HepG2 (cell line): ENCODE measurements at regions not wholly inside any gene's neighbourhood (a gene's known extent, or its start where the extent isn't known, plus 50 kb on each side); places are given as distances from the start of the nearest gene placed in this dataset.

Experiments
- ATAC-seq: fragments of 200-7000 bp; cut with Tn5 transposase; 3 replicates; pipeline ENCODE4 v1.9.1; 2020; ENCODE audit warnings: mild to moderate bottlenecking, moderate library complexity
- BruUV-seq: library from RNA; stranded (reverse); fragments of 400-500 nt; replicated peaks from 2 replicates; lab custom pipeline; 2021; lab: Mats Ljungman, UMichigan
- CTCF ChIA-PET: fragments of 300-600 bp; formaldehyde crosslinking; extraction: SDS; loops from one replicate; lab custom pipeline; 2021; ENCODE audit warnings: low total read pairs, inconsistent platforms, low intra/inter-chr PET ratio; lab: Yijun Ruan, JAX
- POLR2A ChIA-PET: fragments of 350-600 bp; sonication (Branson Sonifier 250); formaldehyde crosslinking; loops from one replicate; lab custom pipeline; 2020; ENCODE audit warnings: antibody characterized with exemption, inconsistent platforms; lab: Yijun Ruan, JAX
- DNase-seq: peaks from one replicate; pipeline ENCODE4 v3.0.0-alpha.2; 2015; ENCODE audit warnings: low spot score
- FAIRE-seq: peaks from 3 replicates; lab custom pipeline; 2011; peaks lifted over from hg19 to GRCh38; lab: Jason Lieb, UNC
- H2AFZ ChIP-seq: one replicate; pipeline ENCODE4 v1.6.1; 2011; ENCODE audit warnings: low read length, inconsistent platforms
- H3K27ac ChIP-seq: fragments of 300-600 bp; 3 replicates; pipeline ENCODE4 v1.8.0; 2011; ENCODE audit warnings: mixed run types, mild to moderate bottlenecking, mixed read lengths, low read length, inconsistent platforms; ENCODE audit not compliant: insufficient read depth; ENCODE audit errors: extremely low read length
- H3K27me3 ChIP-seq, 2 experiments: fragments of 200-600 bp in 1 of 2; 2 replicates in 1 of 2; 3 replicates in 1 of 2; pipeline versions ENCODE4 v1.6.0 to v1.8.0; 2011; ENCODE audit warnings: low read length in 2 of 2, mild to moderate bottlenecking in 2 of 2, moderate library complexity in 2 of 2, inconsistent platforms in 1 of 2; ENCODE audit not compliant: insufficient read depth in 2 of 2, control insufficient read depth in 1 of 2
- H3K36me3 ChIP-seq, 2 experiments: fragments of 200-600 bp in 1 of 2; replicated peaks in 1 of 2; 2 replicates in 1 of 2; 3 replicates in 1 of 2; pipeline versions ENCODE4 v1.5.1 to v1.8.0; 2011; ENCODE audit warnings: low read length in 2 of 2, inconsistent platforms in 1 of 2; ENCODE audit not compliant: insufficient read depth in 2 of 2, control insufficient read depth in 1 of 2
- H3K4me1 ChIP-seq: 2 replicates; pipeline ENCODE4 v1.5.1; 2012; ENCODE audit warnings: low read length, inconsistent platforms; ENCODE audit not compliant: insufficient read depth
- H3K4me2 ChIP-seq: 2 replicates; pipeline ENCODE4 v1.6.0; 2011; ENCODE audit warnings: low read depth, low read length, inconsistent platforms
- H3K4me3 ChIP-seq, 3 experiments: fragments of 200-600 bp in 1 of 3; sonication (generic), shearing (Covaris generic) in 1 of 3; replicated peaks in 1 of 3; 2 replicates each; pipeline ENCODE4 v1.5.1; 2011 to 2016; ENCODE audit warnings: low read length in 3 of 3, inconsistent platforms in 2 of 3, low read depth in 2 of 3, mild to moderate bottlenecking in 2 of 3, control low read depth in 1 of 3, mixed read lengths in 1 of 3; ENCODE audit not compliant: insufficient read depth in 1 of 3
- H3K79me2 ChIP-seq: one replicate; pipeline ENCODE4 v1.6.1; 2011; ENCODE audit warnings: low read length, inconsistent platforms; ENCODE audit not compliant: insufficient read depth
- H3K9ac ChIP-seq: 2 replicates; pipeline ENCODE4 v1.6.0; 2011; ENCODE audit warnings: mild to moderate bottlenecking, low read depth, low read length, inconsistent platforms; ENCODE audit not compliant: insufficient read depth
- H3K9me3 ChIP-seq: 2 replicates; pipeline ENCODE4 v1.5.1; 2012; ENCODE audit warnings: mild to moderate bottlenecking, low read length
- H4K20me1 ChIP-seq: 2 replicates; pipeline ENCODE4 v1.6.0; 2011; ENCODE audit warnings: inconsistent platforms, mild to moderate bottlenecking, low read length, moderate library complexity; ENCODE audit not compliant: insufficient read depth
- ARID5B ChIP-seq: IDR thresholded peaks from 2 replicates; pipeline ENCODE4 v1.4.0; 2020; ENCODE audit warnings: mild to moderate bottlenecking, missing genetic modification reagents
- HDAC1 ChIP-seq: sonication (generic); formaldehyde crosslinking; IDR thresholded peaks from 2 replicates; pipeline ENCODE4 v1.5.1; 2020; ENCODE audit warnings: mild to moderate bottlenecking, missing genetic modification reagents
- HNRNPK ChIP-seq: fragments of 200-400 bp; formaldehyde crosslinking; IDR thresholded peaks from 2 replicates; pipeline ENCODE4 v1.6.1; 2018; ENCODE audit warnings: low read length, low read depth, moderate library complexity, mild to moderate bottlenecking; ENCODE audit not compliant: poor library complexity, severe bottlenecking
- RBFOX2 ChIP-seq: fragments of 200-400 bp; formaldehyde crosslinking; IDR thresholded peaks from 2 replicates; pipeline ENCODE4 v1.6.1; 2017; ENCODE audit warnings: low read depth, mild to moderate bottlenecking, low read length
- REPIN1 ChIP-seq: sonication (generic); formaldehyde crosslinking; IDR thresholded peaks from 2 replicates; pipeline ENCODE4 v1.8.0; 2022; ENCODE audit warnings: missing genetic modification reagents, low read depth, mild to moderate bottlenecking, borderline replicate concordance
- SNAPC4 ChIP-seq: sonication (generic); formaldehyde crosslinking; IDR thresholded peaks from 2 replicates; pipeline ENCODE4 v1.4.0; 2020; ENCODE audit warnings: mild to moderate bottlenecking, missing genetic modification reagents
- SP1 ChIP-seq, 2 experiments: fragments of 450-650 bp in 1 of 2; sonication (generic) in 1 of 2; formaldehyde crosslinking in 1 of 2; IDR thresholded peaks; 2 replicates each; pipeline versions ENCODE4 v1.4.0 to v1.6.1; 2016 to 2020; ENCODE audit warnings: missing genetic modification reagents in 1 of 2
- TFE3 ChIP-seq: IDR thresholded peaks from 2 replicates; pipeline ENCODE4 v1.6.1; 2016
- ZMAT3 ChIP-seq: sonication (generic); formaldehyde crosslinking; conservative IDR thresholded peaks from 2 replicates; pipeline ENCODE4 v1.7.0; 2021; ENCODE audit warnings: missing genetic modification reagents
- ZNF337 ChIP-seq: sonication (generic); formaldehyde crosslinking; IDR thresholded peaks from 2 replicates; pipeline ENCODE4 v1.5.1; 2020; ENCODE audit warnings: missing genetic modification reagents, low read depth, mild to moderate bottlenecking, borderline replicate concordance
- ZNF44 ChIP-seq: sonication (generic); formaldehyde crosslinking; IDR thresholded peaks from 2 replicates; pipeline ENCODE4 v1.5.1; 2020; ENCODE audit warnings: mild to moderate bottlenecking, missing genetic modification reagents
- ZNF747 ChIP-seq: sonication (generic); formaldehyde crosslinking; IDR thresholded peaks from 2 replicates; pipeline ENCODE4 v1.8.1; 2023; ENCODE audit warnings: missing genetic modification reagents, mild to moderate bottlenecking, borderline replicate concordance
- ZNF782 ChIP-seq: sonication (generic); formaldehyde crosslinking; IDR thresholded peaks from 2 replicates; pipeline ENCODE4 v1.4.0; 2020; ENCODE audit warnings: missing genetic modification reagents, mild to moderate bottlenecking, borderline replicate concordance
- ZSCAN29 ChIP-seq: sonication (generic); formaldehyde crosslinking; conservative IDR thresholded peaks from 2 replicates; pipeline ENCODE4 v1.4.0; 2020; ENCODE audit warnings: mild to moderate bottlenecking, missing genetic modification reagents
- WGBS: methylation state at CpG from one replicate; pipeline ENCODE4 v1.1.6; 2017; ENCODE audit warnings: low lambda C conversion rate; 5-methylcytosine and 5-hydroxymethylcytosine counted together
- in situ Hi-C: cut with HindIII; loops from 2 replicates; pipeline ENCODE4 v1.10.0; 2017; ENCODE audit warnings: low pct_unique_long_range_greater_than_20kb; ENCODE audit not compliant: extremely low pct_ligation_motif_present
- intact Hi-C: fragments of 100-400 bp; cut with micrococcal nuclease; formaldehyde crosslinking; loops from one replicate; pipeline ENCODE4 v1.10.0; 2022; ENCODE audit not compliant: unreplicated experiment

GRCh38 chr2:41735476-41735875 lies 312.3 kb upstream of the PKDCC start:
- DNase-seq = no peak
- H3K27me3 ChIP-seq = 0 out of 5 replicates have a peak, but pooled peaks cover 0 to 6% of the 10 kb centered on the region in 2 experiments
- no peaks in the 10 kb centered on the region for H3K36me3 ChIP-seq
- FAIRE-seq = no peak
- no peaks in the 10 kb centered on the region for H4K20me1 ChIP-seq
- no peaks in the 10 kb centered on the region for H3K79me2 ChIP-seq
- intact Hi-C loops (no loop called here), in situ Hi-C loops (no loop called here)
- no peak overlapping the region for H3K4me2 ChIP-seq
- H3K27ac ChIP-seq = no peak overlapping the region
- no peaks in the 10 kb centered on the region for H3K4me1 ChIP-seq
- no peak for ATAC-seq
- no peak overlapping the region for H3K4me3 ChIP-seq
- WGBS = 2% methylated on average over 2 of the region's 2 CpGs
- CTCF ChIA-PET = no interaction called here
- H3K9me3 ChIP-seq = no peaks in the 10 kb centered on the region
- H3K9ac ChIP-seq = no peak overlapping the region
- BruUV-seq = no TSS peak
- POLR2A ChIA-PET = no interaction called here
- H2AFZ ChIP-seq = no peak overlapping the region
- TF ChIP-seq ZSCAN29 (CRISPR knock-in tag) = no peak
- no peak for TF ChIP-seq ZNF747 (CRISPR knock-in tag)
- TF ChIP-seq ZMAT3 (CRISPR knock-in tag) = no peak
- TF ChIP-seq ZNF337 (CRISPR knock-in tag) = no peak
- no peak for TF ChIP-seq ARID5B (CRISPR knock-in tag)
- no peak for TF ChIP-seq HNRNPK
- TF ChIP-seq ZNF44 (CRISPR knock-in tag) = no peak
- TF ChIP-seq REPIN1 (CRISPR knock-in tag) = no peak
- no peak for TF ChIP-seq SNAPC4
- TF ChIP-seq RBFOX2 = no peak
- TF ChIP-seq ZNF782 (CRISPR knock-in tag) = no peak
- no peak for TF ChIP-seq TFE3 (CRISPR knock-in tag)
- TF ChIP-seq SP1 (IDR thresholded peaks at IDR 0.05) = no peak
- TF ChIP-seq SP1 (CRISPR knock-in tag; IDR thresholded peaks at IDR 0.05) = no peak
- no peak for TF ChIP-seq HDAC1 (CRISPR knock-in tag)
